IMR-90 (cell line): ENCODE measurements at regions not wholly inside any gene's neighbourhood (a gene's known extent, or its start where the extent isn't known, plus 50 kb on each side); places are given as distances from the start of the nearest gene placed in this dataset.

Source experiments
- ATAC-seq: fragments of 200-7000 bp; cut with Tn5 transposase; 2 replicates; pipeline ENCODE4 v1.9.1; 2020; ENCODE audit warnings: low read depth, mild to moderate bottlenecking, moderate library complexity
- BruUV-seq: library from RNA; stranded (reverse); fragments of 400-500 nt; replicated peaks from 2 replicates; lab custom pipeline; 2021; lab: Mats Ljungman, UMichigan
- CTCF ChIA-PET: fragments of 300-600 bp; formaldehyde crosslinking; extraction: SDS; loops from one replicate; lab custom pipeline; 2021; ENCODE audit warnings: antibody characterized with exemption; lab: Yijun Ruan, JAX
- POLR2A ChIA-PET: fragments of 300-600 bp; sonication (Branson Sonifier 250); formaldehyde crosslinking; loops from one replicate; lab custom pipeline; 2022; ENCODE audit warnings: antibody characterized with exemption; ENCODE audit not compliant: unreplicated experiment; lab: Charles Lee
- DNase-seq: peaks from one replicate; pipeline ENCODE4 v3.0.0; 2013
- H2AFZ ChIP-seq: replicated peaks from 2 replicates; pipeline ENCODE3; 2013; ENCODE audit warnings: low read length, mild to moderate bottlenecking; ENCODE audit not compliant: poor library complexity
- H2AK5ac ChIP-seq: 2 replicates; pipeline ENCODE4 v1.6.1; 2013; ENCODE audit warnings: low read depth, low read length, inconsistent platforms
- H2AK9ac ChIP-seq: replicated peaks from 2 replicates; pipeline ENCODE3; 2013; ENCODE audit warnings: mild to moderate bottlenecking, low read depth, low read length, moderate library complexity; ENCODE audit not compliant: poor library complexity
- H2BK120ac ChIP-seq: 2 replicates; pipeline ENCODE4 v1.6.1; 2013; ENCODE audit warnings: low read depth, low read length, inconsistent platforms
- H2BK15ac ChIP-seq: 3 replicates; pipeline ENCODE4 v1.6.1; 2013; ENCODE audit warnings: low read depth, low read length, inconsistent platforms
- H2BK20ac ChIP-seq: 2 replicates; pipeline ENCODE4 v1.6.1; 2013; ENCODE audit warnings: low read depth, mild to moderate bottlenecking, inconsistent platforms, low read length, moderate library complexity
- H2BK5ac ChIP-seq: 2 replicates; pipeline ENCODE4 v1.6.1; 2013; ENCODE audit warnings: mild to moderate bottlenecking, low read depth, low read length, inconsistent platforms; ENCODE audit not compliant: poor library complexity, severe bottlenecking
- H3K14ac ChIP-seq: replicated peaks from 2 replicates; pipeline ENCODE4 v1.6.1; 2013; ENCODE audit warnings: low read depth, low read length, inconsistent platforms
- H3K18ac ChIP-seq: 2 replicates; pipeline ENCODE4 v1.6.1; 2013; ENCODE audit warnings: low read depth, low read length, control low read depth
- H3K23ac ChIP-seq: 2 replicates; pipeline ENCODE4 v1.6.1; 2013; ENCODE audit warnings: low read depth, low read length, inconsistent platforms
- H3K27ac ChIP-seq: 2 replicates; pipeline ENCODE4 v1.5.1; 2013; ENCODE audit warnings: mild to moderate bottlenecking, control low read depth, low read length; ENCODE audit not compliant: insufficient read depth
- H3K27me3 ChIP-seq: 2 replicates; pipeline ENCODE4 v1.6.1; 2013; ENCODE audit warnings: low read length; ENCODE audit not compliant: control insufficient read depth, insufficient read depth
- H3K36me3 ChIP-seq: 2 replicates; pipeline ENCODE4 v1.6.1; 2013; ENCODE audit warnings: low read length, mixed read lengths; ENCODE audit not compliant: control insufficient read depth, insufficient read depth
- H3K4ac ChIP-seq: 2 replicates; pipeline ENCODE4 v1.6.1; 2013; ENCODE audit warnings: low read depth, low read length, inconsistent platforms
- H3K4me1 ChIP-seq: 2 replicates; pipeline ENCODE4 v1.6.1; 2013; ENCODE audit warnings: low read length, mixed read lengths; ENCODE audit not compliant: control insufficient read depth, insufficient read depth
- H3K4me2 ChIP-seq: 2 replicates; pipeline ENCODE4 v1.6.1; 2013; ENCODE audit warnings: low read depth, mild to moderate bottlenecking, control low read depth, low read length, moderate library complexity
- H3K4me3 ChIP-seq: 2 replicates; pipeline ENCODE4 v1.5.1; 2013; ENCODE audit warnings: low read depth, mild to moderate bottlenecking, control low read depth, low read length, moderate library complexity; ENCODE audit not compliant: insufficient read depth
- H3K56ac ChIP-seq: 2 replicates; pipeline ENCODE4 v1.6.1; 2013; ENCODE audit warnings: low read length, inconsistent platforms; ENCODE audit not compliant: insufficient read depth; ENCODE audit errors: extremely low read depth
- H3K79me1 ChIP-seq, 2 experiments: 2 replicates each; pipeline ENCODE4 v1.6.1; 2013; ENCODE audit warnings: low read length in 2 of 2, inconsistent platforms in 1 of 2, low read depth in 1 of 2
- H3K9ac ChIP-seq: 2 replicates; pipeline ENCODE4 v1.6.1; 2013; ENCODE audit warnings: low read depth, low read length, control low read depth
- H3K9me1 ChIP-seq: 2 replicates; pipeline ENCODE4 v1.6.1; 2013; ENCODE audit warnings: low read length, inconsistent platforms; ENCODE audit not compliant: insufficient read depth
- H3K9me3 ChIP-seq: 2 replicates; pipeline ENCODE4 v1.6.1; 2013; ENCODE audit warnings: low read length; ENCODE audit not compliant: control insufficient read depth, insufficient read depth
- H4K20me1 ChIP-seq: 2 replicates; pipeline ENCODE4 v1.6.1; 2013; ENCODE audit warnings: low read length, inconsistent platforms; ENCODE audit not compliant: insufficient read depth
- H4K5ac ChIP-seq: 2 replicates; pipeline ENCODE4 v1.6.1; 2013; ENCODE audit warnings: mild to moderate bottlenecking, low read depth, low read length, control low read depth
- H4K8ac ChIP-seq, 2 experiments: 2 replicates each; pipeline ENCODE4 v1.6.1; 2013; ENCODE audit warnings: low read depth in 2 of 2, low read length in 2 of 2, control low read depth in 1 of 2, inconsistent platforms in 1 of 2
- H4K91ac ChIP-seq: 2 replicates; pipeline ENCODE4 v1.6.1; 2013; ENCODE audit warnings: low read depth, low read length, inconsistent platforms; ENCODE audit not compliant: insufficient read depth
- BHLHE40 ChIP-seq: fragments of 150-350 bp; IDR thresholded peaks from 2 replicates; pipeline ENCODE4 v1.6.1; 2016; ENCODE audit warnings: mild to moderate bottlenecking, low read depth, low read length
- CEBPB ChIP-seq: IDR thresholded peaks from 2 replicates; pipeline ENCODE4 v1.6.1; 2012; ENCODE audit warnings: low read depth, low read length, improper control_type of control experiment
- CHD1 ChIP-seq: IDR thresholded peaks from 2 replicates; pipeline ENCODE4 v1.6.1; 2012; ENCODE audit warnings: low read depth, low read length, improper control_type of control experiment
- FOS ChIP-seq: fragments of 150-350 bp; IDR thresholded peaks from 2 replicates; pipeline ENCODE4 v1.6.1; 2016; ENCODE audit warnings: low read depth, low read length
- MAFK ChIP-seq: IDR thresholded peaks from 2 replicates; pipeline ENCODE4 v1.6.1; 2012; ENCODE audit warnings: low read depth, low read length, improper control_type of control experiment
- MAZ ChIP-seq: IDR thresholded peaks from 2 replicates; pipeline ENCODE4 v1.6.1; 2012; ENCODE audit warnings: low read depth, mild to moderate bottlenecking, low read length, improper control_type of control experiment, moderate library complexity, borderline replicate concordance
- MXI1 ChIP-seq: IDR thresholded peaks from 2 replicates; pipeline ENCODE4 v1.6.1; 2012; ENCODE audit warnings: low read depth, mild to moderate bottlenecking, low read length, moderate library complexity, borderline replicate concordance
- NFE2L2 ChIP-seq: fragments of 150-350 bp; IDR thresholded peaks from 2 replicates; pipeline ENCODE4 v1.6.1; 2016; ENCODE audit warnings: low read depth, mild to moderate bottlenecking, low read length
- POLR2A ChIP-seq: IDR thresholded peaks from 2 replicates; pipeline ENCODE4 v1.6.1; 2012; ENCODE audit warnings: mild to moderate bottlenecking, low read depth, low read length
- RAD21 ChIP-seq: IDR thresholded peaks from 2 replicates; pipeline ENCODE4 v1.6.1; 2012; ENCODE audit warnings: low read length, improper control_type of control experiment
- RCOR1 ChIP-seq: IDR thresholded peaks from 2 replicates; pipeline ENCODE4 v1.6.1; 2012; ENCODE audit warnings: mild to moderate bottlenecking, low read length, improper control_type of control experiment; ENCODE audit not compliant: insufficient replicate concordance
- RFX5 ChIP-seq: IDR thresholded peaks from 2 replicates; pipeline ENCODE4 v1.8.0; 2012; ENCODE audit warnings: low read depth, mild to moderate bottlenecking, low read length, moderate library complexity
- SMC3 ChIP-seq: fragments of 150-350 bp; IDR thresholded peaks from 2 replicates; pipeline ENCODE4 v1.6.1; 2016; ENCODE audit warnings: low read depth, mild to moderate bottlenecking, antibody characterized with exemption, low read length, moderate library complexity
- WGBS, 2 experiments: methylation state at CpG; one replicate each; pipeline versions ENCODE4 v1.1.5 to v1.1.7; 2013; ENCODE audit warnings: missing lambda C conversion rate in 2 of 2; ENCODE audit not compliant: insufficient read length in 1 of 2; ENCODE audit errors: extremely low coverage in 2 of 2; 5-methylcytosine and 5-hydroxymethylcytosine counted together
- dilution Hi-C: fragments of 300-500 bp; cut with HindIII; formaldehyde crosslinking; loops from one replicate; pipeline ENCODE4 v1.14.3; 2018; ENCODE audit warnings: low sequenced_read_pairs; ENCODE audit not compliant: unreplicated experiment
- in situ Hi-C: fragments of 300-500 bp; cut with MboI; formaldehyde crosslinking; loops from 3 replicates; pipeline ENCODE4 v1.14.3; 2019; ENCODE audit warnings: low sequenced_read_pairs, inconsistent platforms, mixed read lengths
- intact Hi-C: fragments of 100-400 bp; cut with micrococcal nuclease; formaldehyde crosslinking; loops from 2 replicates; pipeline ENCODE4 v1.10.0; 2022
- TF ChIP-seq, protein P1 (sequence below): fragments of 150-350 bp; IDR thresholded peaks from 2 replicates; pipeline ENCODE4 v1.6.1; 2017; ENCODE audit warnings: mild to moderate bottlenecking, antibody characterized with exemption, low read length, low read depth
- TF ChIP-seq, protein P2 (sequence below): fragments of 150-350 bp; IDR thresholded peaks from 2 replicates; pipeline ENCODE4 v1.6.1; 2016; ENCODE audit warnings: low read depth, mild to moderate bottlenecking, low read length, moderate library complexity, borderline replicate concordance
- TF ChIP-seq, protein P3 (sequence below): conservative IDR thresholded peaks from 2 replicates; pipeline ENCODE4 v1.5.1; 2012; ENCODE audit warnings: mild to moderate bottlenecking, low read depth, low read length, improper control_type of control experiment

DNA sequence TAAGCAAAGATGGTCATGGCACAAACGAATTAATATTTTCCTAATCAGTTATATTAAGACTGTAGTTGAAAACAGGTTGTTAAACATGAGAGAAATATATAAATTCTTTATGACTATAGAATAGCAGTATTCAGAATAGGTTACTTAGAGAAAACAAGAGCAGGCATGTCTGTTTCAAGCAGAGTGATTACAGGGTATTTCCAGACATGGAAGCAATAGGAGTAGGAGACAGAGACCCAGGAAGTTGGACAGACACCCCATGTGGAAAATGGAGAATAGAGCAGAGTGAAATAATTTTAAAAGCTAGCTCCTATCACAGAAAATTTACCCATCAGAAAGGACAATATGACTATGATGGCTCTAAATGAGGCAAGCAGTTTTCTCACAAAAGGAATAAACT, 111.5 kb downstream of the IZUMO3 start:
- in situ Hi-C loops = no loop called here

More for the DNA sequence above, 111.5 kb downstream of the IZUMO3 start:
- H2BK5ac ChIP-seq = no peak overlapping the region
- ATAC-seq (no peak), DNase-seq (no peak)
- H3K36me3 ChIP-seq = no peaks in the 10 kb centered on the region
- no peaks in the 10 kb centered on the region for H4K20me1 ChIP-seq
- no CpG with 5 or more reads among the region's 1 CpG for WGBS, 2 experiments
- no peaks in the 10 kb centered on the region for H3K9me1 ChIP-seq
- no peak overlapping the region for H3K9ac ChIP-seq
- H3K56ac ChIP-seq = no peak overlapping the region
- H2AK9ac ChIP-seq = no peak overlapping the region
- H2AK5ac ChIP-seq = no peak overlapping the region
- ChIA-PET CTCF (no interaction called here), POLR2A (no interaction called here)
- no peaks in the 10 kb centered on the region for H3K27me3 ChIP-seq
- no peak overlapping the region for H2AFZ ChIP-seq
- H3K4me1 ChIP-seq = no peaks in the 10 kb centered on the region
- no peaks in the 10 kb centered on the region; the same call in 1 of the 2 replicates for H3K9me3 ChIP-seq
- no TSS peak for BruUV-seq
- no peak overlapping the region for H3K18ac ChIP-seq
- H3K27ac ChIP-seq = no peak overlapping the region
- H2BK20ac ChIP-seq = no peak overlapping the region
- no peak overlapping the region for H4K5ac ChIP-seq
- H2BK120ac ChIP-seq = no peak overlapping the region
- H4K8ac ChIP-seq = no peak overlapping the region
- H3K4ac ChIP-seq = no peak overlapping the region
- H3K4me2 ChIP-seq = no peak overlapping the region
- H2BK15ac ChIP-seq = no peak overlapping the region
- no peak overlapping the region for H4K91ac ChIP-seq
- dilution Hi-C loops = no loop called here
- no peaks in the 10 kb centered on the region for H3K79me1 ChIP-seq
- no peak overlapping the region for H3K14ac ChIP-seq
- H3K4me3 ChIP-seq = no peak overlapping the region
- H3K23ac ChIP-seq = no peak overlapping the region
- intact Hi-C loops = no loop called here
- TF ChIP-seq MAZ = no peak
- TF ChIP-seq POLR2A = no peak
- TF ChIP-seq, protein P1, sequence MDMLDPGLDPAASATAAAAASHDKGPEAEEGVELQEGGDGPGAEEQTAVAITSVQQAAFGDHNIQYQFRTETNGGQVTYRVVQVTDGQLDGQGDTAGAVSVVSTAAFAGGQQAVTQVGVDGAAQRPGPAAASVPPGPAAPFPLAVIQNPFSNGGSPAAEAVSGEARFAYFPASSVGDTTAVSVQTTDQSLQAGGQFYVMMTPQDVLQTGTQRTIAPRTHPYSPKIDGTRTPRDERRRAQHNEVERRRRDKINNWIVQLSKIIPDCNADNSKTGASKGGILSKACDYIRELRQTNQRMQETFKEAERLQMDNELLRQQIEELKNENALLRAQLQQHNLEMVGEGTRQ = no peak
- TF ChIP-seq, protein P2, sequence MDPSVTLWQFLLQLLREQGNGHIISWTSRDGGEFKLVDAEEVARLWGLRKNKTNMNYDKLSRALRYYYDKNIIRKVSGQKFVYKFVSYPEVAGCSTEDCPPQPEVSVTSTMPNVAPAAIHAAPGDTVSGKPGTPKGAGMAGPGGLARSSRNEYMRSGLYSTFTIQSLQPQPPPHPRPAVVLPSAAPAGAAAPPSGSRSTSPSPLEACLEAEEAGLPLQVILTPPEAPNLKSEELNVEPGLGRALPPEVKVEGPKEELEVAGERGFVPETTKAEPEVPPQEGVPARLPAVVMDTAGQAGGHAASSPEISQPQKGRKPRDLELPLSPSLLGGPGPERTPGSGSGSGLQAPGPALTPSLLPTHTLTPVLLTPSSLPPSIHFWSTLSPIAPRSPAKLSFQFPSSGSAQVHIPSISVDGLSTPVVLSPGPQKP = no peak
- TF ChIP-seq CEBPB = no peak
- TF ChIP-seq RFX5 = no peak
- TF ChIP-seq, protein P3, sequence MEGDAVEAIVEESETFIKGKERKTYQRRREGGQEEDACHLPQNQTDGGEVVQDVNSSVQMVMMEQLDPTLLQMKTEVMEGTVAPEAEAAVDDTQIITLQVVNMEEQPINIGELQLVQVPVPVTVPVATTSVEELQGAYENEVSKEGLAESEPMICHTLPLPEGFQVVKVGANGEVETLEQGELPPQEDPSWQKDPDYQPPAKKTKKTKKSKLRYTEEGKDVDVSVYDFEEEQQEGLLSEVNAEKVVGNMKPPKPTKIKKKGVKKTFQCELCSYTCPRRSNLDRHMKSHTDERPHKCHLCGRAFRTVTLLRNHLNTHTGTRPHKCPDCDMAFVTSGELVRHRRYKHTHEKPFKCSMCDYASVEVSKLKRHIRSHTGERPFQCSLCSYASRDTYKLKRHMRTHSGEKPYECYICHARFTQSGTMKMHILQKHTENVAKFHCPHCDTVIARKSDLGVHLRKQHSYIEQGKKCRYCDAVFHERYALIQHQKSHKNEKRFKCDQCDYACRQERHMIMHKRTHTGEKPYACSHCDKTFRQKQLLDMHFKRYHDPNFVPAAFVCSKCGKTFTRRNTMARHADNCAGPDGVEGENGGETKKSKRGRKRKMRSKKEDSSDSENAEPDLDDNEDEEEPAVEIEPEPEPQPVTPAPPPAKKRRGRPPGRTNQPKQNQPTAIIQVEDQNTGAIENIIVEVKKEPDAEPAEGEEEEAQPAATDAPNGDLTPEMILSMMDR = no peak
- no peak for TF ChIP-seq SMC3
- TF ChIP-seq MXI1 = no peak
- no peak for TF ChIP-seq FOS
- TF ChIP-seq MAFK = no peak
- no peak for TF ChIP-seq BHLHE40
- TF ChIP-seq RAD21 = no peak
- no peak for TF ChIP-seq RCOR1
- TF ChIP-seq NFE2L2 = no peak
- no peak for TF ChIP-seq CHD1
